ENCODE measurements at regions not wholly inside any gene's neighbourhood (a gene's known extent, or its start where the extent isn't known, plus 50 kb on each side); places are given as distances from the start of the nearest gene placed in this dataset.

DNA sequence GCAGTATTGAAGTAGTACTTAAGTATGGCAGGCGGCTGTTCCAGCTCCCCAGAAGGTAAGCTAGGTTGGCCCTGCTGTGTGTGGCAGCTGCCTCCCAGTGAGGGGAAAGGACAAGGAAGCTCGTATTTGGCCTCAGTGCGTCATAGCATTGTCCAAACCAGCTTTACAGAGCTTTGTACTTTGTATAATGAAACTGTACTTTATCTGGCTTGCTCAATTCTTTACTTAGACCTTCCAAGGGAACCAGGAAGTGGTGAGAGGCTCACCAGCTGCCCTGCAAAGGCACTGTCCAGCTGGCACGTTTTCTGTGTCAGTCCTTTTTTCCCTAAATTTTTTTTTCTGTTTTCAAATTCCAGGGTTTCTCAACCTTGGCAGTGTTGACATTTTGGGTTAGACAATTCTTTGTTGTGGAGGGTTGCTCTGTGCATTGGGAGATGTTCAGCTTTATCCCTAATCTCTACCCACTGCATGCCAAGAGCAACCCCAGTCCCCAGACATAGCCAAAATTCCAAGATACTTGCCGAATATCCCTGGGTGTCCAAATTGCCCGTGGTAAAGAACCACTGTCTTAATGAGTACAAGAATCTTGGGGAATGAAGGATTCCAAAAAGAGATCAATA is 474.5 kb downstream of the LRRC70 start:
- TF ChIP-seq, protein P1, sequence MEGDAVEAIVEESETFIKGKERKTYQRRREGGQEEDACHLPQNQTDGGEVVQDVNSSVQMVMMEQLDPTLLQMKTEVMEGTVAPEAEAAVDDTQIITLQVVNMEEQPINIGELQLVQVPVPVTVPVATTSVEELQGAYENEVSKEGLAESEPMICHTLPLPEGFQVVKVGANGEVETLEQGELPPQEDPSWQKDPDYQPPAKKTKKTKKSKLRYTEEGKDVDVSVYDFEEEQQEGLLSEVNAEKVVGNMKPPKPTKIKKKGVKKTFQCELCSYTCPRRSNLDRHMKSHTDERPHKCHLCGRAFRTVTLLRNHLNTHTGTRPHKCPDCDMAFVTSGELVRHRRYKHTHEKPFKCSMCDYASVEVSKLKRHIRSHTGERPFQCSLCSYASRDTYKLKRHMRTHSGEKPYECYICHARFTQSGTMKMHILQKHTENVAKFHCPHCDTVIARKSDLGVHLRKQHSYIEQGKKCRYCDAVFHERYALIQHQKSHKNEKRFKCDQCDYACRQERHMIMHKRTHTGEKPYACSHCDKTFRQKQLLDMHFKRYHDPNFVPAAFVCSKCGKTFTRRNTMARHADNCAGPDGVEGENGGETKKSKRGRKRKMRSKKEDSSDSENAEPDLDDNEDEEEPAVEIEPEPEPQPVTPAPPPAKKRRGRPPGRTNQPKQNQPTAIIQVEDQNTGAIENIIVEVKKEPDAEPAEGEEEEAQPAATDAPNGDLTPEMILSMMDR (conservative IDR thresholded peaks at IDR 0.05; ENCODE audit: low read depth, low read length), result no peak
- DNase-seq (ENCODE audit: low read depth), result no peak
- H3K4me3 ChIP-seq (ENCODE audit: low read length), result no peak overlapping the region

DNA sequence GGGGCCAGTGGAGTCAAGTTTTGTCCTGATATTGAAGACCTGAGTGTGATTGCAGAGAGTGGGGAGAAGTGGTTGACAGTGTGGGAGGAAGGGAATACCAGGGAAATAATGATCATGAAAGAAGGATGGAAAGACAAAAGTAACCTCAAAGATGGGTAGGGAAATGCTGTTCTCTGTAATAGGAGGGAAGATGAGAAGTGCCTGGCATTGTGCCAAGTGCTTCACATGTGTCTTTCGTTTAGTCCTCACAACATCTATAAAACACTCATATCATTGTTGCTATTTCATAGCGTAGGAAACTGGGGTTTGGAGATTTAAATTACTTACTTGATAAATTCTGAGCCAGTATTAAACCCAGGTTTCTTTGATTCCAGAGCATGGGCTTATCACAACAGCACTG is 472.3 kb downstream of the LRRC70 start:
- H3K4me3 ChIP-seq (ENCODE audit: low read length), result no peak overlapping the region
- no peak for DNase-seq (ENCODE audit: low read depth)
- TF ChIP-seq, protein P1 (conservative IDR thresholded peaks at IDR 0.05; ENCODE audit: low read depth, low read length), result no peak

DNA sequence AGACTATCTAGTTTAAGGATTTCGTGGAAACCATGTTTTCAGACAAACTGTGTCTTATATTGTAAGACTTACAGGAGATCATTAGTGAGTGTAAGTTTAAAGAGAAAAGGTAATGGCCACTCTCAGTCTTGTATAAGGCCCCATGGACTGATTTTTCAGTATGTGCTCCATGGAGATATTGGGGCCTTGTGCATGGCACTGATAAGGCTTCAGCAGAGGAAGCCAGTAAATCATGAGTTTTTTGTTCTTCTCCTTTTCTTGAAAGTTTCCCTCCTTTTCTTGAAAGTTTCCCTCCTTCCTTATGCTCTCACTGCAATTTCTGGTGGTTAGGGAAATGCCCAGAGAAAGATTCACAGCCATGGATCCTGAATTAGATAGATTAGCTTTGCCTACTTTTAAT is 471.3 kb downstream of the LRRC70 start:
- TF ChIP-seq, protein P1 (conservative IDR thresholded peaks at IDR 0.05; ENCODE audit: low read depth, low read length), result no peak
- no peak overlapping the region for H3K4me3 ChIP-seq (ENCODE audit: low read length)
- no peak for DNase-seq (ENCODE audit: low read depth)

DNA sequence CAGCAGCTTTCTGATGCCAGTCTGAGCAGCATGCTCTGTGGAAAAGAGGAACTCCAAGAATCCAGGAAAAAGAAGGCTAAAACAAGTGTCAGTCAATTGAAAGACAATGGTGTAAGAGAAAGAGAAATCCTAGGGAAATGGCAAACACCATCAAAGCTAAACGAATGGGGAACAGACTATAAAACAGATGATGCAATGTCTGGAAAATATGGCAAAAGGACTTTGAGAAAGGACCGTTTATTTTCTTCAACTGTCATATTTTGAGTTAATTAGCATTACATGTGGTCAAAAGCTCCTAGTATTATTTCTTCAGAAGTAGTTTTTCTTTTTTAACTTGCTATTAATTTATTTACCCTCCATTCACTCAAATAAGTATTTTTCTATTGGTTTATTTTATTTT is 465.2 kb downstream of the LRRC70 start:
- no peak overlapping the region for H3K4me3 ChIP-seq (ENCODE audit: low read length)
- no peak for DNase-seq (ENCODE audit: low read depth)
- TF ChIP-seq, protein P1 (conservative IDR thresholded peaks at IDR 0.05; ENCODE audit: low read depth, low read length), result no peak

DNA sequence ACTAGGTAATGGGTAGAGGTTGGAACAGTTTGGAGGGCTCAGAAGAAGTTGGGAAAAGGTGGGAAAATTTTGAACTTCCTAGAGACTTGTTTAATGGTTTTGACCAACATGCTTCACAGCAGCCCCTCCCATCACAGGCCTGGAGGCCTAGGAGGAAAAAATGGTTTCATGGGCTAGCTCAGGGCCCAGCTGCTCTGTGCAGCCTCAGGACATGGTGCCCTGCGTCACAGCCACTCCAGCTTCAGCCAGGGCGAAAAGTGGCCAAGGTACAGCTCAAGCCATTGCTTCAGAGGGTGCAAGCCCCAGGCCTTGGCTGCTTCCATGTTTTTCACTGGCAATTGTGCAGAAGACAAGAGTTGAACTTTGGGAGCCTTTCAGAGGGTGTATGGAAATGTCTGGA is 453.7 kb downstream of the LRRC70 start:
- TF ChIP-seq, protein P1 (conservative IDR thresholded peaks at IDR 0.05; ENCODE audit: low read depth, low read length), result no peak
- no peak overlapping the region for H3K4me3 ChIP-seq (ENCODE audit: low read length)
- no peak for DNase-seq (ENCODE audit: low read depth)

DNA sequence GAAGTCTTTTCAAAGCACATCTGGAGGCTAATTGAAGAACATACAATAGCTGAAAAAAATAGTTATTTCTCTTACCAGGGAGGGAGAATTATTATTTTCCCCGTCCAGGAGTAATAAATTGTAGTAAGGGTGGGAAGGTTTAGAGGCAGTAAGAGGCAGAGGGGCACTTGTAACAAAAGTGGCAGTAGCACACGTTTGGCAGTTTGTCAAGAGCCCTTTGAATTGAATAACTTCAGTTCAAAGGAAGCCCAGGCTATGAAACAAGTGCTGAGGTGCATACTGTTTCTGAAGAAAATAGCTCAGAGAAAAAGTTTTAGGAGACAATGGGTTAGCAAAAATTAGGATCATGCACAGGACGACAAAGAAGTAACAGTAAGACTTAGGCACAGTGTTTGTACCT is 451.3 kb downstream of the LRRC70 start:
- TF ChIP-seq, protein P1 (conservative IDR thresholded peaks at IDR 0.05; ENCODE audit: low read depth, low read length), result no peak
- H3K4me3 ChIP-seq (ENCODE audit: low read length), result no peak overlapping the region
- DNase-seq (ENCODE audit: low read depth), result no peak

DNA sequence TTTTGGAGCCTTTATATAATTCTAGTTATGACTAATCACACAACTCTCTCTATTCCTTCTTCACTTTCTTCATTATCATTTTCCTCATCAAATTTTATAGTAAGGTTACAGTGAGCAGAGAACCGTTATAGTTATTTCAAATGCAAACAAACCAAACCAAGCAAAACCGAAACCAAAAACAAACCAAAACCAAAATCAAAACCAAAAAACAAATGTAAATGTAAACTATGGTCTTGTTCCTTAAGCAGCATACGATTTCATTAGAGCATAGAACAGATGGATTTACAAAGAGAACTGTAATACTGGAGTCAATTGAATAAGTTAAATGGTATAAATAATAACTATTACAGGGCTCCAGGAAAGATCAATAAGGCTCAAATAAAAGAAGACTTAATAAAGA is 447.1 kb downstream of the LRRC70 start:
- TF ChIP-seq, protein P1 (conservative IDR thresholded peaks at IDR 0.05; ENCODE audit: low read depth, low read length), result no peak
- DNase-seq (ENCODE audit: low read depth), result no peak
- H3K4me3 ChIP-seq (ENCODE audit: low read length), result no peak overlapping the region
